ENCODE measurements at regions not wholly inside any gene's neighbourhood (a gene's known extent, or its start where the extent isn't known, plus 50 kb on each side); places are given as distances from the start of the nearest gene placed in this dataset.

GRCh38 chr7:94064541-94065191 is 60.5 kb upstream of the BET1 start:
- no peak overlapping the region for H3K4me2 ChIP-seq (ENCODE audit: insufficient read depth, low read length)
- no peak overlapping the region for H3K4me3 ChIP-seq
- 0% methylated on average over 4 of the region's 4 CpGs for WGBS (ENCODE audit: insufficient coverage, low coverage, missing lambda C conversion rate)
- CTCF ChIA-PET (ENCODE audit: low intra/inter-chr PET ratio) = interaction anchor here (0.8 kb wide), 1 partner anchor 350 kb away, joined by 3 read pairs; no protein-coding TSS in a partner anchor
- no peaks in the 10 kb centered on the region for H3K9me1 ChIP-seq (ENCODE audit: control insufficient read depth, insufficient read depth, low read length)
- DNase-seq (ENCODE audit: extremely low read depth in 1 of 4, low spot score in 3 of 4) (peak in 1 of 4 experiments; percentile 14), ATAC-seq (no peak), FAIRE-seq (peak; percentile 57)
- no TSS peak for BruUV-seq (replicated peaks)
- intact Hi-C loops (cut with micrococcal nuclease) = no loop called here
- TF ChIP-seq SMARCA4 (IDR thresholded peaks at IDR 0.05) (0 out of 2 replicates have a peak, but pooled peaks have one; percentile 23), NFE2 (IDR thresholded peaks at IDR 0.05; ENCODE audit: low read depth) (0 out of 2 replicates have a peak, but pooled peaks have one; percentile 4), ARID1B (IDR thresholded peaks at IDR 0.05) (0 out of 2 replicates have a peak, but pooled peaks have one; percentile 21), MEIS2 (IDR thresholded peaks at IDR 0.05; ENCODE audit: partially characterized antibody) (peak; percentile 22), ZNF384 (IDR thresholded peaks at IDR 0.05; ENCODE audit: low read depth, low read length) (peak; percentile 17; the same call in 1 of the 2 replicates), CBFA2T2 (conservative IDR thresholded peaks at IDR 0.05) (0 out of 2 replicates have a peak, but pooled peaks have one; percentile 30), SMARCB1 (IDR thresholded peaks at IDR 0.05; ENCODE audit: insufficient read length, low read depth) (no peak), TAL1 (IDR thresholded peaks at IDR 0.05) (peak; percentile 37), SMAD4 (CRISPR knock-in tag; conservative IDR thresholded peaks at IDR 0.05) (no peak), GABPA (tag; conservative IDR thresholded peaks at IDR 0.05; ENCODE audit: low read depth) (no peak), CBFA2T3 (IDR thresholded peaks at IDR 0.05) (peak; percentile 72), FOSL1 (tag; conservative IDR thresholded peaks at IDR 0.05) (peak; percentile 72)
- TF ChIP-seq, protein P1, sequence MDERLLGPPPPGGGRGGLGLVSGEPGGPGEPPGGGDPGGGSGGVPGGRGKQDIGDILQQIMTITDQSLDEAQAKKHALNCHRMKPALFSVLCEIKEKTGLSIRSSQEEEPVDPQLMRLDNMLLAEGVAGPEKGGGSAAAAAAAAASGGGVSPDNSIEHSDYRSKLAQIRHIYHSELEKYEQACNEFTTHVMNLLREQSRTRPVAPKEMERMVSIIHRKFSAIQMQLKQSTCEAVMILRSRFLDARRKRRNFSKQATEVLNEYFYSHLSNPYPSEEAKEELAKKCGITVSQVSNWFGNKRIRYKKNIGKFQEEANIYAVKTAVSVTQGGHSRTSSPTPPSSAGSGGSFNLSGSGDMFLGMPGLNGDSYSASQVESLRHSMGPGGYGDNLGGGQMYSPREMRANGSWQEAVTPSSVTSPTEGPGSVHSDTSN (CRISPR knock-in tag; IDR thresholded peaks at IDR 0.05; ENCODE audit: low read depth) = no peak
- TF ChIP-seq, protein P1 (tag; conservative IDR thresholded peaks at IDR 0.05; ENCODE audit: low read depth) = 0 out of 2 replicates have a peak, but pooled peaks have one; percentile 40
- POLR2A ChIA-PET = no interaction called here
- H3K27me3 ChIP-seq (ENCODE audit: control insufficient read depth in 2 of 2, insufficient read depth in 2 of 2, low read length in 2 of 2) = peaks cover 8 to 11% of the 10 kb centered on the region in 2 experiments
- no peak overlapping the region for H3K27ac ChIP-seq (ENCODE audit: extremely low read depth, low read depth, low read length)
- H3K9ac ChIP-seq (ENCODE audit: insufficient read depth in 1 of 2, low read depth in 2 of 2, low read length in 2 of 2) = no peak overlapping the region
- in situ Hi-C loops (cut with MboI) = no loop called here
- no peaks in the 10 kb centered on the region for H3K79me2 ChIP-seq (ENCODE audit: control insufficient read depth, insufficient read depth, low read length)
- H3K4me1 ChIP-seq (replicated peaks in 1 of 2; ENCODE audit: control insufficient read depth in 2 of 2, insufficient read depth in 2 of 2, low read length in 2 of 2) = no peaks in the 10 kb centered on the region
- H4K20me1 ChIP-seq (replicated peaks; ENCODE audit: control insufficient read depth, insufficient read depth, low read length) = no peaks in the 10 kb centered on the region
- no peak overlapping the region for H2AFZ ChIP-seq (ENCODE audit: low read depth, low read length)
- H3K36me3 ChIP-seq (ENCODE audit: control insufficient read depth, insufficient read depth, low read length) = no peaks in the 10 kb centered on the region
- no peaks in the 10 kb centered on the region for H3K9me3 ChIP-seq (replicated peaks; ENCODE audit: control insufficient read depth, insufficient read depth, low read depth, low read length)
